ENCODE measurements at regions not wholly inside any gene's neighbourhood (a gene's known extent, or its start where the extent isn't known, plus 50 kb on each side); places are given as distances from the start of the nearest gene placed in this dataset.

- TF ChIP-seq KDM5A (IDR thresholded peaks at IDR 0.05; ENCODE audit: low read length) (no peak), CEBPB (IDR thresholded peaks at IDR 0.05; ENCODE audit: low read depth, low read length) (peak; percentile 97), EZH2 (IDR thresholded peaks at IDR 0.05; ENCODE audit: low read depth, low read length, severe bottlenecking) (no peak)
- Histone ChIP-seq H3K18ac (ENCODE audit: extremely low read depth, low read length) (no peak overlapping the region), H3K27me3 (replicated peaks in 1 of 4; ENCODE audit: control insufficient read depth in 3 of 4, extremely low read depth in 1 of 4, insufficient read depth in 3 of 4, low read length in 3 of 4) (no peaks in the 10 kb centered on the region), H4K5ac (ENCODE audit: insufficient read length, low read depth, low read length) (no peak overlapping the region), H2BK5ac (ENCODE audit: low read depth, low read length) (no peak overlapping the region), H2BK120ac (replicated peaks; ENCODE audit: low read depth, low read length) (no peak overlapping the region), H3K79me1 (ENCODE audit: low read depth, low read length) (no peaks in the 10 kb centered on the region), H3K4ac (replicated peaks; ENCODE audit: insufficient read length, low read depth, low read length) (no peak overlapping the region), H3K56ac (replicated peaks; ENCODE audit: insufficient read length, low read depth, low read length) (no peak overlapping the region), H2AFZ (ENCODE audit: low read length) (no peak overlapping the region), H3K79me2 (ENCODE audit: control insufficient read depth in 1 of 2, insufficient read depth in 2 of 2, low read length in 2 of 2) (no peaks in the 10 kb centered on the region), H2BK12ac (ENCODE audit: low read depth, low read length) (no peak overlapping the region), H3K36me3 (ENCODE audit: control insufficient read depth in 2 of 4, insufficient read depth in 4 of 4, low read length in 3 of 4) (no peaks in the 10 kb centered on the region), H3K4me2 (ENCODE audit: insufficient read depth in 1 of 2, low read depth in 2 of 2, low read length in 2 of 2) (no peak overlapping the region), H2BK20ac (ENCODE audit: low read length) (no peak overlapping the region), H3K23me2 (ENCODE audit: low read depth, low read length) (no peaks in the 10 kb centered on the region), H3K4me3 (ENCODE audit: extremely low read depth in 1 of 4, insufficient read depth in 2 of 4, low read depth in 3 of 4, low read length in 4 of 4) (no peak overlapping the region), H3K27ac (ENCODE audit: low read depth, low read length) (no peak overlapping the region), H3K9ac (replicated peaks in 1 of 4; ENCODE audit: extremely low read depth in 1 of 4, low read depth in 3 of 4, low read length in 3 of 4) (no peak overlapping the region), H3K4me1 (replicated peaks in 1 of 4; ENCODE audit: control insufficient read depth in 3 of 4, insufficient read depth in 4 of 4, low read length in 3 of 4) (peaks cover 0 to 5% (median 0%) of the 10 kb centered on the region in 4 experiments; a peak in 2 of 7 replicates), H2AK5ac (ENCODE audit: low read depth, low read length) (no peak overlapping the region), H2BK15ac (ENCODE audit: low read length) (no peak overlapping the region), H4K8ac (ENCODE audit: extremely low read depth, insufficient read depth, low read length) (no peak overlapping the region), H4K20me1 (replicated peaks in 1 of 2; ENCODE audit: control insufficient read depth in 1 of 2, insufficient read depth in 2 of 2, low read length in 2 of 2) (no peaks in the 10 kb centered on the region), H3K23ac (ENCODE audit: insufficient read length) (no peak overlapping the region), H3K9me3 (ENCODE audit: insufficient read depth in 2 of 2, low read depth in 1 of 2, low read length in 1 of 2) (no peaks in the 10 kb centered on the region), H4K91ac (replicated peaks; ENCODE audit: insufficient read length, low read length) (no peak overlapping the region), H3K14ac (ENCODE audit: insufficient read length) (no peak overlapping the region)
- ChIA-PET POLR2A (ENCODE audit: partially characterized antibody) (interaction anchor here (0.8 kb wide), 1 partner anchor 25 kb away, joined by 3 read pairs; no protein-coding TSS in a partner anchor), CTCF (ENCODE audit: partially characterized antibody) (interaction anchor here (3.3 to 3.4 kb wide), 2 partner anchors 7 to 249 kb away, joined by 9 to 14 read pairs; no protein-coding TSS in a partner anchor)
- DNase-seq (ENCODE audit: low read depth in 1 of 2, low spot score in 2 of 2) (no peak), FAIRE-seq (no peak)
- 79% methylated on average over 5 of the region's 5 CpGs; no CpG with 5 or more reads in 1 of the 2 experiments for WGBS, 2 experiments (ENCODE audit: extremely low coverage in 1 of 2, insufficient coverage in 1 of 2, insufficient read length in 1 of 2, insufficient replicate concordance in 2 of 2, low coverage in 1 of 2, low lambda C conversion rate in 2 of 2, missing lambda C conversion rate in 1 of 2)
Observed at GRCh38 chr5:8176101-8176693, 307.2 kb downstream of the MTRR start.

All from H1 (cell line).